C4-2B (cell line): ENCODE measurements at regions not wholly inside any gene's neighbourhood (a gene's known extent, or its start where the extent isn't known, plus 50 kb on each side); places are given as distances from the start of the nearest gene placed in this dataset.

Experiments used
- CTCF ChIP-seq: fragments of 450-650 bp; conservative IDR thresholded peaks from 2 replicates; pipeline ENCODE4 v1.5.1; 2017; ENCODE audit warnings: mild to moderate bottlenecking
- ZFX ChIP-seq: fragments of 450-650 bp; IDR thresholded peaks from 2 replicates; pipeline ENCODE4 v1.6.1; 2017

- TF ChIP-seq CTCF (no peak), ZFX (no peak)
These were observed 374.5 kb downstream of the METTL15 start for GRCh38 chr11:28482666-28483065.
